DOHH2 (cell line): ENCODE measurements at regions not wholly inside any gene's neighbourhood (a gene's known extent, or its start where the extent isn't known, plus 50 kb on each side); places are given as distances from the start of the nearest gene placed in this dataset.

ENCODE experiments used
- CTCF ChIP-seq: fragments of 200-600 bp; sonication (generic); IDR thresholded peaks from one replicate; pipeline ENCODE4 v1.5.1; 2014; ENCODE audit warnings: antibody characterized with exemption, mild to moderate bottlenecking, low read depth, low read length; ENCODE audit not compliant: poor library complexity, severe bottlenecking
- EZH2phosphoT487 ChIP-seq: fragments of 200-600 bp; sonication (generic); IDR thresholded peaks from 2 replicates; pipeline ENCODE4 v1.6.1; 2017; ENCODE audit warnings: borderline replicate concordance, mild to moderate bottlenecking, antibody characterized with exemption, low read length, moderate library complexity, mixed read lengths

GRCh38 chr4:26009502-26009901 lies 95.5 kb downstream of the SMIM20 start:
- TF ChIP-seq CTCF: no peak
- no peak for TF ChIP-seq EZH2phosphoT487
